Right cardiac atrium (tissue), 5 donors: ENCODE measurements at regions not wholly inside any gene's neighbourhood (a gene's known extent, or its start where the extent isn't known, plus 50 kb on each side); places are given as distances from the start of the nearest gene placed in this dataset.

Source experiments
- ATAC-seq, 2 donors: fragments of 200-7000 bp; cut with Tn5 transposase; one replicate each; pipeline versions ENCODE4 v1.8.0 to v1.9.1; 2020; ENCODE audit warnings: moderate library complexity in 2 of 2, mild to moderate bottlenecking in 1 of 2
- DNase-seq, 3 donors: peaks; one replicate each; pipeline ENCODE4 v3.0.0-alpha.2; 2020
- H3K27ac ChIP-seq: one replicate; pipeline ENCODE4 v1.5.1; 2013; ENCODE audit warnings: mild to moderate bottlenecking, low read length, control low read depth, moderate library complexity
- H3K27me3 ChIP-seq: one replicate; pipeline ENCODE4 v1.6.1; 2013; ENCODE audit not compliant: control insufficient read depth, insufficient read depth
- H3K4me1 ChIP-seq: one replicate; pipeline ENCODE4 v1.6.1; 2013; ENCODE audit warnings: low read length; ENCODE audit not compliant: control insufficient read depth, insufficient read depth
- H3K4me3 ChIP-seq: one replicate; pipeline ENCODE4 v1.5.1; 2013; ENCODE audit warnings: low read length, control low read depth
- H3K9me3 ChIP-seq: one replicate; pipeline ENCODE4 v1.6.1; 2013; ENCODE audit warnings: low read length; ENCODE audit not compliant: control insufficient read depth
- WGBS: extraction: QIAGEN DNeasy Blood & Tissue Kit; methylation state at CpG from one replicate; pipeline ENCODE4 v1.1.7; 2013; 5-methylcytosine and 5-hydroxymethylcytosine counted together
- intact Hi-C, 4 donors: fragments of 100-400 bp; cut with DNase I; formaldehyde crosslinking; loops; one replicate each; pipeline versions ENCODE4 v1.11.0 to v1.14.0; 2022 to 2023
- donor health status: healthy with polysubstance abuse.
- donor health status: DM: no; HTN: yes; CAD: no.
- donor health status: DM: no; HTN: no; CAD: no.
- donor health status: DM: no; HTN: yes; CAD: no; lungs with severe emphysema.
- donor health status: DM: yes; HTN: yes; CAD: no.

GRCh38 chr15:77810130-77810571 is 177.4 kb upstream of the LINGO1 start:
- Histone ChIP-seq H3K27ac (no peak overlapping the region), H3K4me3 (no peak overlapping the region), H3K27me3 (no peaks in the 10 kb centered on the region), H3K4me1 (no peaks in the 10 kb centered on the region), H3K9me3 (no peaks in the 10 kb centered on the region)
- DNase-seq, result no peak
- intact Hi-C loops, result loop anchor here in 2 of 4 donors (10.0 kb wide), 2 partner anchors 145 to 155 kb away; no protein-coding TSS in a partner anchor
- ATAC-seq, result no peak
- 58% methylated on average over 6 of the region's 6 CpGs for WGBS

GRCh38 chr15:77808581-77809177 is 176.0 kb upstream of the LINGO1 start:
- Histone ChIP-seq H3K4me1 (no peaks in the 10 kb centered on the region), H3K9me3 (no peaks in the 10 kb centered on the region), H3K27ac (no peak overlapping the region), H3K4me3 (no peak overlapping the region), H3K27me3 (no peaks in the 10 kb centered on the region)
- ATAC-seq, result no peak
- intact Hi-C loops, result no loop called here
- DNase-seq, result no peak
- WGBS, result 94% methylated on average over 8 of the region's 8 CpGs

- Histone ChIP-seq H3K4me3 (no peak overlapping the region), H3K4me1 (no peaks in the 10 kb centered on the region), H3K27me3 (no peaks in the 10 kb centered on the region), H3K9me3 (no peaks in the 10 kb centered on the region), H3K27ac (no peak overlapping the region)
- intact Hi-C loops, result no loop called here
- WGBS, result 82% methylated on average over 7 of the region's 7 CpGs
- ATAC-seq (no peak), DNase-seq (no peak)
Observed at GRCh38 chr15:77808075-77808474, 175.4 kb upstream of the LINGO1 start.

GRCh38 chr15:77807611-77808010 is 174.9 kb upstream of the LINGO1 start:
- intact Hi-C loops, result no loop called here
- Histone ChIP-seq H3K9me3 (no peaks in the 10 kb centered on the region), H3K4me1 (no peaks in the 10 kb centered on the region), H3K27ac (no peak overlapping the region), H3K27me3 (no peaks in the 10 kb centered on the region), H3K4me3 (no peak overlapping the region)
- 83% methylated on average over 9 of the region's 9 CpGs for WGBS
- ATAC-seq (no peak), DNase-seq (no peak)

GRCh38 chr15:77807115-77807514 is 174.4 kb upstream of the LINGO1 start:
- H3K27me3 ChIP-seq, result no peaks in the 10 kb centered on the region
- no peak for DNase-seq
- no peak overlapping the region for H3K4me3 ChIP-seq
- no peaks in the 10 kb centered on the region for H3K4me1 ChIP-seq
- intact Hi-C loops, result no loop called here
- no peak for ATAC-seq
- H3K9me3 ChIP-seq, result no peaks in the 10 kb centered on the region
- H3K27ac ChIP-seq, result no peak overlapping the region
- WGBS, result 57% methylated on average over 6 of the region's 6 CpGs

GRCh38 chr15:77804210-77804609 is 171.5 kb upstream of the LINGO1 start:
- 64% methylated on average over 9 of the region's 9 CpGs for WGBS
- intact Hi-C loops, result no loop called here
- Histone ChIP-seq H3K4me3 (no peak overlapping the region), H3K27me3 (no peaks in the 10 kb centered on the region), H3K9me3 (no peaks in the 10 kb centered on the region), H3K4me1 (no peaks in the 10 kb centered on the region), H3K27ac (no peak overlapping the region)
- ATAC-seq (peak in 1 of 2 donors; percentile 41), DNase-seq (peak in 1 of 3 donors; percentile 56)

- H3K4me3 ChIP-seq, result no peak overlapping the region
- WGBS, result 62% methylated on average over 3 of the region's 3 CpGs
- H3K4me1 ChIP-seq, result no peaks in the 10 kb centered on the region
- H3K9me3 ChIP-seq, result no peaks in the 10 kb centered on the region
- intact Hi-C loops, result no loop called here
- no peak for DNase-seq
- no peak for ATAC-seq
- no peak overlapping the region for H3K27ac ChIP-seq
- H3K27me3 ChIP-seq, result no peaks in the 10 kb centered on the region
Observed at GRCh38 chr15:77803487-77803886, 170.8 kb upstream of the LINGO1 start.

GRCh38 chr15:77800305-77800704 is 167.6 kb upstream of the LINGO1 start:
- Histone ChIP-seq H3K27me3 (no peaks in the 10 kb centered on the region), H3K4me1 (no peaks in the 10 kb centered on the region), H3K27ac (no peak overlapping the region), H3K9me3 (no peaks in the 10 kb centered on the region), H3K4me3 (no peak overlapping the region)
- WGBS, result 64% methylated on average over 5 of the region's 5 CpGs
- intact Hi-C loops, result no loop called here
- DNase-seq (no peak), ATAC-seq (no peak)

- intact Hi-C loops, result no loop called here
- Histone ChIP-seq H3K27ac (no peak overlapping the region), H3K4me1 (no peaks in the 10 kb centered on the region), H3K9me3 (no peaks in the 10 kb centered on the region), H3K27me3 (no peaks in the 10 kb centered on the region), H3K4me3 (no peak overlapping the region)
- WGBS, result 91% methylated on average over 3 of the region's 3 CpGs
- ATAC-seq (no peak), DNase-seq (no peak)
Observed at GRCh38 chr15:77798847-77799246, 166.1 kb upstream of the LINGO1 start.

GRCh38 chr15:77798151-77798835 is 165.6 kb upstream of the LINGO1 start:
- ATAC-seq, result no peak

GRCh38 chr15:77797270-77797669 is 164.6 kb upstream of the LINGO1 start:
- intact Hi-C loops, result no loop called here
- DNase-seq (no peak), ATAC-seq (no peak)
- 70% methylated on average over 8 of the region's 8 CpGs for WGBS
- H3K27ac ChIP-seq, result no peak overlapping the region
- no peak overlapping the region for H3K4me3 ChIP-seq
- H3K27me3 ChIP-seq, result no peaks in the 10 kb centered on the region
- H3K4me1 ChIP-seq, result no peaks in the 10 kb centered on the region
- no peaks in the 10 kb centered on the region for H3K9me3 ChIP-seq

More at GRCh38 chr15:77798151-77798835, 165.6 kb upstream of the LINGO1 start:
- no peaks in the 10 kb centered on the region for H3K9me3 ChIP-seq
- intact Hi-C loops, result no loop called here
- H3K27me3 ChIP-seq, result no peaks in the 10 kb centered on the region
- no peaks in the 10 kb centered on the region for H3K4me1 ChIP-seq
- no peak overlapping the region for H3K27ac ChIP-seq
- DNase-seq, result no peak
- 83% methylated on average over 13 of the region's 13 CpGs for WGBS
- no peak overlapping the region for H3K4me3 ChIP-seq
